Coronary artery (tissue), 2 donors: ENCODE measurements at regions not wholly inside any gene's neighbourhood (a gene's known extent, or its start where the extent isn't known, plus 50 kb on each side); places are given as distances from the start of the nearest gene placed in this dataset.

Source experiments
- DNase-seq: peaks from one replicate; pipeline ENCODE4 v3.0.0-alpha.2; 2017; ENCODE audit warnings: low spot score
- H3K27ac ChIP-seq, 2 donors: fragments of 200-600 bp; sonication (generic); one replicate each; pipeline ENCODE4 v1.5.1; 2016 to 2019
- H3K4me3 ChIP-seq: fragments of 200-600 bp; sonication (generic); 2 replicates; pipeline ENCODE4 v1.5.1; 2016; ENCODE audit warnings: mild to moderate bottlenecking, moderate library complexity
- TF ChIP-seq, protein P1 (sequence below): fragments of 200-600 bp; sonication (generic); IDR thresholded peaks from one replicate; pipeline ENCODE4 v1.5.1; 2019; ENCODE audit warnings: antibody characterized with exemption

DNA sequence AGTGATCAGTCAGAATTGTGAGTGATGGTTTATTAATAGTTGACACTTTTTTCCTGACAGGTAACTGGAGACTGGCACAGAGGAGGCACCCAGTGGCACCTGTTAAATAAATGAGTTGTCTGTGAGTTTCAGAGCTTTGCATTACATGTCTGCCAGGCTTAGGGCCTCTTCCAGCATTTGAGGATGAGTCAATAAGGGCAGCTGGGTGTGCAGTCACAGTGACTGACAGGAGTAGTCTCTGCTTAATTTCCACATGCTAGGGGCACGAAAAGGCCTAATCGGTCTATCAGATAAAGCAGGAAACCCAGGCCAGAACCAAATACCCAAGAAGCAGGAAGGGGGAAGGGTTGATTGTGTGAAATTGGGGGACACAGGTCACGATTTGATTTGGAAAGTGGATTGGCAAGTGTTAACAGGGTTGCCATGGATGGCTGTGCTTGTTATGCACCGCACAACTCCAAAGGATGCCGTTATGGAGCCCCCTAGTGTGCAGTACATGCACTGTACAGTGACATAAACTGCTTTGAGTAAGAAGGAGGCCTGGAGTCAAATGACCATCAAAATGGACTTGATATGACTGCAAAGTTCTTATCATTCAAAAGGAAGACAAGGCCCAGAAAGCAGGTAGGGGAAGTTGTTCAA, 111.9 kb upstream of the GGTLC1 start:
- no peak overlapping the region for H3K4me3 ChIP-seq
- DNase-seq, result no peak
- no peak overlapping the region for H3K27ac ChIP-seq
- TF ChIP-seq, protein P1, sequence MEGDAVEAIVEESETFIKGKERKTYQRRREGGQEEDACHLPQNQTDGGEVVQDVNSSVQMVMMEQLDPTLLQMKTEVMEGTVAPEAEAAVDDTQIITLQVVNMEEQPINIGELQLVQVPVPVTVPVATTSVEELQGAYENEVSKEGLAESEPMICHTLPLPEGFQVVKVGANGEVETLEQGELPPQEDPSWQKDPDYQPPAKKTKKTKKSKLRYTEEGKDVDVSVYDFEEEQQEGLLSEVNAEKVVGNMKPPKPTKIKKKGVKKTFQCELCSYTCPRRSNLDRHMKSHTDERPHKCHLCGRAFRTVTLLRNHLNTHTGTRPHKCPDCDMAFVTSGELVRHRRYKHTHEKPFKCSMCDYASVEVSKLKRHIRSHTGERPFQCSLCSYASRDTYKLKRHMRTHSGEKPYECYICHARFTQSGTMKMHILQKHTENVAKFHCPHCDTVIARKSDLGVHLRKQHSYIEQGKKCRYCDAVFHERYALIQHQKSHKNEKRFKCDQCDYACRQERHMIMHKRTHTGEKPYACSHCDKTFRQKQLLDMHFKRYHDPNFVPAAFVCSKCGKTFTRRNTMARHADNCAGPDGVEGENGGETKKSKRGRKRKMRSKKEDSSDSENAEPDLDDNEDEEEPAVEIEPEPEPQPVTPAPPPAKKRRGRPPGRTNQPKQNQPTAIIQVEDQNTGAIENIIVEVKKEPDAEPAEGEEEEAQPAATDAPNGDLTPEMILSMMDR, result no peak

DNA sequence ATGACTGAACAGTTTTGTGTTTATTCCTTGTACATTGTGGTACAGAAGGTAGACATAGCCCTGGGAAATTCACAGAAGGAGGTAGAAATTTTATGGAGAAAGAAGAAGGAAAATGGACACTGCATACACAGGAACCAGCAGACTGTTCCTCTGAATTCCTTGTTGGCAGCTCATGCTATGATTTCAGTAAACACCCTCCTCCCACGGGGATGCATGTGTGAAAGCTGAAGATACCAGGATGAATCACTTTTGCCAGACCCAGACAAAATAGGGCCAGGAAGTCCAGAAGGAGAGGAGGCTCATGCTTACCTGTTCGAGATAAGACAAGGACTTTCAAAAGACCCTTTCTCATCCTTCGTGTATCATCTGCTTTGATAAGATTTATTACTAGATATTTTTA, 110.3 kb upstream of the GGTLC1 start:
- DNase-seq, result no peak
- H3K27ac ChIP-seq, result no peak overlapping the region
- H3K4me3 ChIP-seq, result no peak overlapping the region
- TF ChIP-seq, protein P1, result no peak

DNA sequence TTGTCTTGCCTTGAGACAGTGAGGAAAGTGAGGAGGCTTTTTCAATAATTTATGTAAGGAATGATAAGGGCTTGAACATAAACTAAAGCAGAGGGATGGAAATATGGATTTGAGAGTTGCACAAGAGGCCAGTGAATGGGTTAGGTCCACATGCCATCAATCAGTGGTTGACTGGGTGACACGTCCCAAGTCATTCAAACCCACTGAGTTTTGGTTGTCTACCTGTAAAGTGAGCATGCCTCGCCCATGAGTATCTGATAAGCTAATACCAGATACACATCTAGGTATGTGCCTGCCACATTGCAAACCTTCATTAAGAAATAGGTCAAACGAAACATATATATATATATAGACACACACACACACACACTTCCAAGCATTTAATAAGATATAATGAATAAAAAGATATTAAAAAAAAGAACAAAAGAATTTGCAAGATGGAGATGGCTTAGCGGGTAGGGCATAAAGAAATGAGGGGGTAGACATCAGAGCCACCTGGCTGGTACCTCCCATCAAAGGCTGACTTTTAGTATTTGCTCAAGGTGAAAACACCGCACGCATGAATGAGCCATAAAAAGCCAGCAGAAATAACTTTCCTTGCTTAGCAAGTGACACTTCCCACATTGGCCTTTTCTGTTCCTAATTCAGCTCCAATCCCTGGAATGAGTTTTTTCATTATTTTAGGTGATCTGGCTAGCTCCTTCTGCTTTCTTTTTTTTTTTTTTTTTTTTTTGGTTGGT, 109.1 kb upstream of the GGTLC1 start:
- TF ChIP-seq, protein P1, result no peak
- H3K27ac ChIP-seq, result no peak overlapping the region
- H3K4me3 ChIP-seq, result no peak overlapping the region
- no peak for DNase-seq

DNA sequence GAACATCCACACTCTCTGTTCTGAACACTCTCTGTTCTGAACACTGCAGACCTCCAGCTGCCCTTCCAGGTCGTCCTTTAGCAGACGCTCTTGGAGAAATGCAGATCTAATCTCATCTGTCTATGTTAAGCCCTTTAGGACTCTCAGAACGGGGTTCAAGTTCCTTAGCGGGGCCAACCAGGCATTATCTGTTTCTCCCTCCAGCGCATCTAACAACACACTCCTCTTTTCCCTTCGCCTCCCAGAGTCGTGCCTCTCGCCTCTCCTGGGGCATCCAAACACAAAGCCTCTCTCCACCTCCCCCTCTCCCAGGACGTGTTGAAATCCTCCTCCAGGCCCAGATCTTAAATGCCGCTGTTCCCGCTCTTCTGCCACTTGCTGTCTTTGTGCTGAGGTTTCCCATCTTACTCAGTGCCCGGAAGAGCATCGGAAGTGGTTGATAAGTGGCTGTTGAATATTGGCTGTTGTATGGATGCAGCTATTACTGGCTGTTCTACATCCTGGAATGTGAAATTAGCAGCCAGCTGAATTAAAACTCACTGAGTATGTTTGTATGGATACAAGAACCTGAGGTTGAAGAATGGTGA, 108.4 kb upstream of the GGTLC1 start:
- Histone ChIP-seq H3K27ac (no peak overlapping the region), H3K4me3 (no peak overlapping the region)
- TF ChIP-seq, protein P1, result no peak
- no peak for DNase-seq

DNA sequence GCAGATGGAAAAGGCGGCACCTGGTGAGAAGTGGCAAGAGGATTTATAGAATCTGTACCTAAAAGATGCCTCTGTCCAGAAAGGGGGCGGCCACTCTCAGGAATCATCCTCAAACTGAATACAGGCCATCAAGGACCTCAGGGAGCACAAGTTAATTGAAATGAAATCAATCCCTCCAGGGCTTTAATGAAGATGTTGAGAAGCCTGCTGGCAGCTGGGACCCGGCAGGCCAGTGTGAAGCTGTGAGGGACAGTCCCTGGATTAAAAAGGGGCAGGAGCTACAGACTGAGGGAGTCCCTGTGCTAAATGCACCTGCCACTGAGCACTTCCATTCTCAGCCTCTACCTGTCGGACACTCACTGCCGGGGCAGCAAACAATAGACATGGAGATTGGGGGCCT, 107.7 kb upstream of the GGTLC1 start:
- no peak overlapping the region for H3K4me3 ChIP-seq
- TF ChIP-seq, protein P1, result no peak
- DNase-seq, result no peak
- H3K27ac ChIP-seq, result no peak overlapping the region

DNA sequence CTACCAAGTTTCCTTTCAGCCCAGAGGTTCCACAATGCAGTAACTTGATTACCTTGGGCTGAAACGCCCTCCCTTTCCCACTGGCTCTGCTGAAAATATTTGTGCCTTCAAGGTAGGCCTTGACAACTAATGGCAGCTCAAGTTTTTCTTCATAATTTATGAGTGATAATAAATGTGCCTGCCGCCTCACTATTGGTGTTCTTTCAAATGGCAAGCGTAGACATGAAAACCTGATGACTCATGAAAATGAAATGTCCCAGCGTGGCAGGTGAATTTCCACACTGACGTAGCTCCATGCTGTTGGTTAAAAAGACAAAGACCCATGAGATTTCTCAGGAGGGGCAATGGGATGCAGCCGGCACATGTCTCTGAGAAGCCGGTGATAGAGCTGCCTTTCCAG, 107.2 kb upstream of the GGTLC1 start:
- no peak overlapping the region for H3K27ac ChIP-seq
- TF ChIP-seq, protein P1, result no peak
- no peak for DNase-seq
- H3K4me3 ChIP-seq, result no peak overlapping the region

DNA sequence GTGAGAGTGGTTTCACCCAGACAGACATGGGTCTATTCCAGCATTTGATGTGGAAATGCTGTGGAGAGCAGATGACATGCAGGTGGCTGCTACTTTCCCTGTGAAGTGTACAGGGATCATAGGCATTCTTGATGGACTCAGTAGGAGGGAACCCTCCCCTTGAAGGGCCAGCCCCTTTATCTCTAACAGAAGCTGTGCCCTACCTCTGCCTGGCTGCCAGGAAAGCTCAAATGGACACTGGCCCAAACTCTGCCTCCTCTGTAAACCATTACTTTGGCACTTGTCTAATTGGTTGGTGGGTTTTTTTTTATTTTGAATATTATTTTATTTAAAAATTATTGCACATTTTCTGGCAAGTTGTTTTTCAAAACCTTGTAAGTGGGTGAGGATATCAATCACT, 106.7 kb upstream of the GGTLC1 start:
- no peak overlapping the region for H3K27ac ChIP-seq
- H3K4me3 ChIP-seq, result no peak overlapping the region
- no peak for DNase-seq
- TF ChIP-seq, protein P1, result no peak
